ENCODE measurements at regions not wholly inside any gene's neighbourhood (a gene's known extent, or its start where the extent isn't known, plus 50 kb on each side); places are given as distances from the start of the nearest gene placed in this dataset.

GRCh38 chr4:42262701-42263490 is 110.4 kb upstream of the BEND4 start:
- DNase-seq = no peak

More at GRCh38 chr4:42262701-42263490, 110.4 kb upstream of the BEND4 start:
- intact Hi-C loops (cut with micrococcal nuclease) = no loop called here
- dilution Hi-C loops (cut with HindIII; ENCODE audit: low sequenced_read_pairs, unreplicated experiment) = no loop called here
- no CpG with 5 or more reads among the region's 8 CpGs for WGBS, 2 experiments (ENCODE audit: extremely low coverage in 2 of 2, insufficient read length in 1 of 2)
- Histone ChIP-seq H3K4ac (ENCODE audit: low read depth, low read length) (no peak overlapping the region), H3K4me2 (ENCODE audit: low read depth, low read length) (peak overlapping the region; percentile 28), H3K27me3 (ENCODE audit: control insufficient read depth, insufficient read depth, low read length) (no peaks in the 10 kb centered on the region), H2BK20ac (ENCODE audit: low read depth, low read length) (no peak overlapping the region), H3K4me3 (ENCODE audit: insufficient read depth, low read depth, low read length) (no peak overlapping the region), H2BK120ac (ENCODE audit: low read depth, low read length) (no peak overlapping the region), H2AFZ (replicated peaks; ENCODE audit: low read length, poor library complexity) (no peak overlapping the region), H3K9me1 (ENCODE audit: insufficient read depth, low read length) (no peaks in the 10 kb centered on the region), H4K5ac (ENCODE audit: low read depth, low read length) (no peak overlapping the region), H3K9ac (ENCODE audit: low read depth, low read length) (no peak overlapping the region), H4K20me1 (ENCODE audit: insufficient read depth, low read length) (no peaks in the 10 kb centered on the region), H3K79me1 (ENCODE audit: low read depth in 1 of 2, low read length in 2 of 2) (no peaks in the 10 kb centered on the region), H3K14ac (replicated peaks; ENCODE audit: low read depth, low read length) (no peak overlapping the region), H2AK9ac (replicated peaks; ENCODE audit: low read depth, low read length, poor library complexity) (no peak overlapping the region), H3K27ac (ENCODE audit: insufficient read depth, low read length) (peak overlapping the region; percentile 40; the same call in 1 of the 2 replicates), H3K56ac (ENCODE audit: extremely low read depth, insufficient read depth, low read length) (no peak overlapping the region), H4K91ac (ENCODE audit: insufficient read depth, low read depth, low read length) (no peak overlapping the region), H3K4me1 (ENCODE audit: control insufficient read depth, insufficient read depth, low read length) (no peaks in the 10 kb centered on the region), H3K36me3 (ENCODE audit: control insufficient read depth, insufficient read depth, low read length) (no peaks in the 10 kb centered on the region), H3K9me3 (ENCODE audit: control insufficient read depth, insufficient read depth, low read length) (no peaks in the 10 kb centered on the region), H2BK5ac (ENCODE audit: low read depth, low read length, poor library complexity, severe bottlenecking) (no peak overlapping the region), H3K23ac (ENCODE audit: low read depth, low read length) (no peak overlapping the region), H2BK15ac (ENCODE audit: low read depth, low read length) (no peak overlapping the region), H3K18ac (ENCODE audit: low read depth, low read length) (no peak overlapping the region; the same call in 1 of the 2 replicates), H2AK5ac (ENCODE audit: low read depth, low read length) (no peak overlapping the region), H4K8ac (ENCODE audit: low read depth in 2 of 2, low read length in 2 of 2) (no peak overlapping the region)
- no TSS peak for BruUV-seq (replicated peaks)
- in situ Hi-C loops (cut with MboI; ENCODE audit: low sequenced_read_pairs) = no loop called here
- ATAC-seq (ENCODE audit: low read depth) = no peak
- TF ChIP-seq CTCF (conservative IDR thresholded peaks at IDR 0.05; ENCODE audit: low read depth, low read length) (no peak), SMC3 (IDR thresholded peaks at IDR 0.05; ENCODE audit: low read depth, low read length) (no peak), FOS (IDR thresholded peaks at IDR 0.05; ENCODE audit: low read depth, low read length) (no peak), USF2 (IDR thresholded peaks at IDR 0.05; ENCODE audit: low read depth, low read length) (no peak), MAZ (IDR thresholded peaks at IDR 0.05; ENCODE audit: borderline replicate concordance, low read depth, low read length) (no peak)
- POLR2A ChIA-PET (ENCODE audit: unreplicated experiment) = no interaction called here
- CTCF ChIA-PET = no interaction called here

All from IMR-90 (cell line).